ENCODE measurements at regions not wholly inside any gene's neighbourhood (a gene's known extent, or its start where the extent isn't known, plus 50 kb on each side); places are given as distances from the start of the nearest gene placed in this dataset.

GRCh38 chrX:95841863-95842262, 842.8 kb upstream of the DIAPH2 start:
- DNase-seq (no peak), ATAC-seq (no peak)
- in situ Hi-C loops (cut with MboI; ENCODE audit: low sequenced_read_pairs in 4 of 4) (no loop called here), intact Hi-C loops (cut with DNase I; ENCODE audit: low total_unique reads) (no loop called here)
- H3K9me3 ChIP-seq = no peaks in the 10 kb centered on the region
- no peak overlapping the region for H3K4me3 ChIP-seq
- H3K27me3 ChIP-seq = no peaks in the 10 kb centered on the region
- H3K36me3 ChIP-seq = no peaks in the 10 kb centered on the region
- H3K27ac ChIP-seq = no peak overlapping the region
- TF ChIP-seq, protein P1, sequence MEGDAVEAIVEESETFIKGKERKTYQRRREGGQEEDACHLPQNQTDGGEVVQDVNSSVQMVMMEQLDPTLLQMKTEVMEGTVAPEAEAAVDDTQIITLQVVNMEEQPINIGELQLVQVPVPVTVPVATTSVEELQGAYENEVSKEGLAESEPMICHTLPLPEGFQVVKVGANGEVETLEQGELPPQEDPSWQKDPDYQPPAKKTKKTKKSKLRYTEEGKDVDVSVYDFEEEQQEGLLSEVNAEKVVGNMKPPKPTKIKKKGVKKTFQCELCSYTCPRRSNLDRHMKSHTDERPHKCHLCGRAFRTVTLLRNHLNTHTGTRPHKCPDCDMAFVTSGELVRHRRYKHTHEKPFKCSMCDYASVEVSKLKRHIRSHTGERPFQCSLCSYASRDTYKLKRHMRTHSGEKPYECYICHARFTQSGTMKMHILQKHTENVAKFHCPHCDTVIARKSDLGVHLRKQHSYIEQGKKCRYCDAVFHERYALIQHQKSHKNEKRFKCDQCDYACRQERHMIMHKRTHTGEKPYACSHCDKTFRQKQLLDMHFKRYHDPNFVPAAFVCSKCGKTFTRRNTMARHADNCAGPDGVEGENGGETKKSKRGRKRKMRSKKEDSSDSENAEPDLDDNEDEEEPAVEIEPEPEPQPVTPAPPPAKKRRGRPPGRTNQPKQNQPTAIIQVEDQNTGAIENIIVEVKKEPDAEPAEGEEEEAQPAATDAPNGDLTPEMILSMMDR (IDR thresholded peaks at IDR 0.05 in 4 of 5, conservative IDR thresholded peaks at IDR 0.05 in 1 of 5) = no peak
- TF ChIP-seq POLR2A (IDR thresholded peaks at IDR 0.05) = no peak
- H3K4me1 ChIP-seq = no peaks in the 10 kb centered on the region

DNA sequence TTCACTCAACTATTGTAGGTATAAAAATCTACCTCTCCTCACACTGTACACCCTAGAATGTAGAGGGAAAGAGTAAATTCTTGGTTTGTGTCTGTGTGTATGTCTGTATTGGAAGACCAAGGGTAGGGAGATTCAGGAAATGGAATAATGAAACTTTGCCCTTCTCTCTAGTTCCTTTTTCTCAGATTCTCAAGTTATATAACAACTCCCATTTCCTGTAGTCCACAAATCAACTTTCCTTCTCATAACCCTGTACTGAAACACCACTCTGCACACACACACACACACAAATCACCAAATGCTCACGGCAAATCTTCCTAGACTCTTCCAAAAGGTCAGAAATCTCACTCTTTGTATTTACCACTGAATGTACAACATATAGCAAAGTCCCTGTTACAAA, 824.5 kb upstream of the DIAPH2 start:
- ATAC-seq (no peak), DNase-seq (no peak)
- H3K4me3 ChIP-seq = no peak overlapping the region
- H3K27me3 ChIP-seq = no peaks in the 10 kb centered on the region
- H3K9me3 ChIP-seq = no peaks in the 10 kb centered on the region
- in situ Hi-C loops (cut with MboI; ENCODE audit: low sequenced_read_pairs in 4 of 4) (no loop called here), intact Hi-C loops (cut with DNase I; ENCODE audit: low total_unique reads) (no loop called here)
- H3K4me1 ChIP-seq = no peaks in the 10 kb centered on the region
- no peak overlapping the region for H3K27ac ChIP-seq
- no peaks in the 10 kb centered on the region for H3K36me3 ChIP-seq
- TF ChIP-seq, protein P1 (IDR thresholded peaks at IDR 0.05 in 4 of 5, conservative IDR thresholded peaks at IDR 0.05 in 1 of 5) = no peak
- TF ChIP-seq POLR2A (IDR thresholded peaks at IDR 0.05) = no peak

GRCh38 chrX:95875661-95876060, 809.0 kb upstream of the DIAPH2 start:
- no peak for DNase-seq
- ATAC-seq = no peak
- Histone ChIP-seq H3K36me3 (no peaks in the 10 kb centered on the region), H3K27ac (no peak overlapping the region), H3K4me3 (no peak overlapping the region), H3K4me1 (no peaks in the 10 kb centered on the region), H3K9me3 (no peaks in the 10 kb centered on the region), H3K27me3 (no peaks in the 10 kb centered on the region)
- intact Hi-C loops (cut with DNase I; ENCODE audit: low total_unique reads) (no loop called here), in situ Hi-C loops (cut with MboI; ENCODE audit: low sequenced_read_pairs in 4 of 4) (no loop called here)
- no peak for TF ChIP-seq POLR2A (IDR thresholded peaks at IDR 0.05)
- TF ChIP-seq, protein P1 (IDR thresholded peaks at IDR 0.05 in 4 of 5, conservative IDR thresholded peaks at IDR 0.05 in 1 of 5) = no peak

DNA sequence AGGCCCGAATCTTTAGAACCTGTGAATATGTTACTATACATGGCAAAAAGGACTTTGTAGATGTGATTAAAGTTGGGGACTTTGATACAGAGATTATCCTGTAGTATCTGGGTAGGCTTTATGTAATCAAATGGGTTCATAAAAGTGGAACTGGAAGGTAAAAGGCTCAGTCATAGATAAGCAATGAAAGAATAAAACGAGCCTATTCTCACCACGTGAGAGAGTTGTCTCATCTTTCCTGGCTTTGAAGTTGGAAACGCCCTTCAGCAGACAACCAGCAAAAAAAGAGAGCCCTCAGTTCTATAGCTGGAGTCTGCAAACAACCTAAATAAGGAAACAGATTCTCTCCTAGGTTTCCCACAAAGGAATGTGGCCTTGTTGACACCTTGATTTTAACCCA, 805.8 kb upstream of the DIAPH2 start:
- TF ChIP-seq, protein P1 (IDR thresholded peaks at IDR 0.05 in 4 of 5, conservative IDR thresholded peaks at IDR 0.05 in 1 of 5) = no peak
- no peak for TF ChIP-seq POLR2A (IDR thresholded peaks at IDR 0.05)
- H3K27ac ChIP-seq = no peak overlapping the region
- no peak overlapping the region for H3K4me3 ChIP-seq
- intact Hi-C loops (cut with DNase I; ENCODE audit: low total_unique reads) = no loop called here
- no peaks in the 10 kb centered on the region for H3K4me1 ChIP-seq
- DNase-seq = no peak
- H3K36me3 ChIP-seq = no peaks in the 10 kb centered on the region
- no peaks in the 10 kb centered on the region for H3K27me3 ChIP-seq
- H3K9me3 ChIP-seq = no peaks in the 10 kb centered on the region
- ATAC-seq = no peak
- in situ Hi-C loops (cut with MboI; ENCODE audit: low sequenced_read_pairs in 4 of 4) = no loop called here

- no peaks in the 10 kb centered on the region for H3K36me3 ChIP-seq
- intact Hi-C loops (cut with DNase I; ENCODE audit: low total_unique reads) (no loop called here), in situ Hi-C loops (cut with MboI; ENCODE audit: low sequenced_read_pairs in 4 of 4) (no loop called here)
- H3K27me3 ChIP-seq = no peaks in the 10 kb centered on the region
- H3K4me1 ChIP-seq = no peaks in the 10 kb centered on the region
- no peak for DNase-seq
- H3K9me3 ChIP-seq = no peaks in the 10 kb centered on the region
- no peak overlapping the region for H3K4me3 ChIP-seq
- no peak for TF ChIP-seq POLR2A (IDR thresholded peaks at IDR 0.05)
- TF ChIP-seq, protein P1 (IDR thresholded peaks at IDR 0.05 in 4 of 5, conservative IDR thresholded peaks at IDR 0.05 in 1 of 5) = no peak
- no peak overlapping the region for H3K27ac ChIP-seq
- ATAC-seq = no peak
Measured at GRCh38 chrX:95884186-95884585, 800.5 kb upstream of the DIAPH2 start.
